ENCODE measurements at regions not wholly inside any gene's neighbourhood (a gene's known extent, or its start where the extent isn't known, plus 50 kb on each side); places are given as distances from the start of the nearest gene placed in this dataset.

DNA sequence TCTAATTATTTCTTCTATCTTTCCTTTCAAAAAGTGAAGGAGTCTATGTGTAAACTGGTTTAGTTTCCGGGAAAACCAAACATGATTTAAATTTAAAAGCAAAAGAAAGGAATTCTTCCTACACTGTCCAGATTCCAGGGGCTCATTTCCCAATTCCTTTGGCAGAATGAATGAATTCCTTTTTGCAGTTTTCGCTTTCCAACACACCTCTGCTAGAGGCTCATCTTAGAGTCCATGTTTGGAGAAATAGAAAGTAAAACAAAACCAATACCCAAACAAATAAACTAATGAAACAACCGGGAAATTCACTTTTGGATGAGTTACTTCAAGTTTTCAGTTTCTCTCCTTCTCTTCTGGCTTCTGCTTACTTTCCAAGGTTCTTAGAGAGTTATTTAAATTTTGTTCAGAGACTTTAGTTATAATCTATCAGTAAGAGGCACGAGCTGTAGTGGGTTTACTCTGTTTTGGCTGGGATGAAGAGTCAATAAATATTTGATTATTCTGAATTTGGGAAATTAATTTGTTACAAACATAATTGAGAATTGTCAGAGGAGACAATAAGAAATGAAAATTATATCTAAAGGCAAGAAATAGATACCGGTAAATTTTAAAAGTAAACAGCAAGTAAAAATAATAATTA, 365.0 kb upstream of the CDH9 start:
- H3K27me3 ChIP-seq (ENCODE audit: insufficient read depth, low read length) = no peaks in the 10 kb centered on the region
- H3K4me1 ChIP-seq (ENCODE audit: insufficient read depth, low read length) = no peaks in the 10 kb centered on the region
- H3K27ac ChIP-seq (ENCODE audit: low read depth, low read length) = no peak overlapping the region
- no peak for DNase-seq (ENCODE audit: insufficient read length, low spot score, missing footprints)
- no peaks in the 10 kb centered on the region for H4K20me1 ChIP-seq (ENCODE audit: insufficient read depth, low read length)
- H3K79me2 ChIP-seq (ENCODE audit: insufficient read depth, low read length) = no peaks in the 10 kb centered on the region
- peak overlapping the region; percentile 52 for H3K4me2 ChIP-seq (ENCODE audit: insufficient read depth, low read length)
- H3K9me3 ChIP-seq (ENCODE audit: low read depth, low read length) = no peaks in the 10 kb centered on the region
- no peaks in the 10 kb centered on the region for H3K36me3 ChIP-seq (ENCODE audit: insufficient read depth, low read length)
- peak overlapping the region; percentile 1 for H2AFZ ChIP-seq (ENCODE audit: low read length)
- H3K4me3 ChIP-seq (ENCODE audit: insufficient read depth, low read length) = peak overlapping the region; percentile 41
- TF ChIP-seq, protein P1, sequence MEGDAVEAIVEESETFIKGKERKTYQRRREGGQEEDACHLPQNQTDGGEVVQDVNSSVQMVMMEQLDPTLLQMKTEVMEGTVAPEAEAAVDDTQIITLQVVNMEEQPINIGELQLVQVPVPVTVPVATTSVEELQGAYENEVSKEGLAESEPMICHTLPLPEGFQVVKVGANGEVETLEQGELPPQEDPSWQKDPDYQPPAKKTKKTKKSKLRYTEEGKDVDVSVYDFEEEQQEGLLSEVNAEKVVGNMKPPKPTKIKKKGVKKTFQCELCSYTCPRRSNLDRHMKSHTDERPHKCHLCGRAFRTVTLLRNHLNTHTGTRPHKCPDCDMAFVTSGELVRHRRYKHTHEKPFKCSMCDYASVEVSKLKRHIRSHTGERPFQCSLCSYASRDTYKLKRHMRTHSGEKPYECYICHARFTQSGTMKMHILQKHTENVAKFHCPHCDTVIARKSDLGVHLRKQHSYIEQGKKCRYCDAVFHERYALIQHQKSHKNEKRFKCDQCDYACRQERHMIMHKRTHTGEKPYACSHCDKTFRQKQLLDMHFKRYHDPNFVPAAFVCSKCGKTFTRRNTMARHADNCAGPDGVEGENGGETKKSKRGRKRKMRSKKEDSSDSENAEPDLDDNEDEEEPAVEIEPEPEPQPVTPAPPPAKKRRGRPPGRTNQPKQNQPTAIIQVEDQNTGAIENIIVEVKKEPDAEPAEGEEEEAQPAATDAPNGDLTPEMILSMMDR (IDR thresholded peaks at IDR 0.05; ENCODE audit: extremely low read depth, low read depth, low read length) = no peak

DNA sequence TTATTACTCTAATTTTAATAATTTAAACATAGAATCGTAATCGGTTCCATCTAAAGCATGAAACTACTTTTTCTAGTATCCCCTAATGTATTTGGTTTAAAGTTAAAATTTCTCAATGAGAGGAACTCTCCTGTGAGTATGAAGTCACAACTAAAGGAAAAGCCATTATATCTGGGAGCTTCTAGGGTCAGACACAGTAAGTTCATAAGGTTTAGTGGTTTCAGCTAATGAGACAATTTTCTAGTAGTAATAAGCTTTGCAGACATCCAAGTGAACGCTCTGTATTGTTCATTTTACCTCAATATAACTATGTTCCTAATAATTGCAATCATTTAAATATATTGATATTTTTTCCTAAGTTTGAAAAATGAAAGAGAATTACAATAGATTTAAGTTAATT, 364.4 kb upstream of the CDH9 start:
- H3K9me3 ChIP-seq (ENCODE audit: low read depth, low read length) = no peaks in the 10 kb centered on the region
- H4K20me1 ChIP-seq (ENCODE audit: insufficient read depth, low read length) = no peaks in the 10 kb centered on the region
- H3K79me2 ChIP-seq (ENCODE audit: insufficient read depth, low read length) = no peaks in the 10 kb centered on the region
- H3K36me3 ChIP-seq (ENCODE audit: insufficient read depth, low read length) = no peaks in the 10 kb centered on the region
- TF ChIP-seq, protein P1 (IDR thresholded peaks at IDR 0.05; ENCODE audit: extremely low read depth, low read depth, low read length) = no peak
- H3K27ac ChIP-seq (ENCODE audit: low read depth, low read length) = no peak overlapping the region
- H3K4me1 ChIP-seq (ENCODE audit: insufficient read depth, low read length) = no peaks in the 10 kb centered on the region
- peak overlapping the region; percentile 52 for H3K4me2 ChIP-seq (ENCODE audit: insufficient read depth, low read length)
- H3K4me3 ChIP-seq (ENCODE audit: insufficient read depth, low read length) = no peak overlapping the region
- no peaks in the 10 kb centered on the region for H3K27me3 ChIP-seq (ENCODE audit: insufficient read depth, low read length)
- no peak for DNase-seq (ENCODE audit: insufficient read length, low spot score, missing footprints)
- H2AFZ ChIP-seq (ENCODE audit: low read length) = no peak overlapping the region

DNA sequence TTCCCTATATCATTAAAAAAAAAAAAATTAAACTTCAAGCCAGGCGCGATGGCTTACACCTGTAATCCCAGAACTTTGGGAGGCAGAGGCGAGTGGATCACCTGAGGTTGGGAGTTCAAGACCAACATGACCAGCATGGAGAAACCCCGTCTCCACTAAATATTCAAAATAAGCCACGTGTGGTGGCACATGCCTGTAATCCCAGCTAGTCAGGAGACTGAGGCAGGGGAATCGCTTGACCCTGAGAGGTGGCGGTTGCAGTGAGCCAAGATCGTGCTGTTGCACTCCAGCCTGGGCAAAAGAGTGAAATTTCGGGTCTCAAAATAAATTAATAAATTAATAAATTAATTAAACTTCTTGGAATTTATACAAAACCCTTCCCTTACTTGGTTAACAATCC, 358.6 kb upstream of the CDH9 start:
- Histone ChIP-seq H3K27ac (ENCODE audit: low read depth, low read length) (no peak overlapping the region), H3K79me2 (ENCODE audit: insufficient read depth, low read length) (no peaks in the 10 kb centered on the region), H3K4me3 (ENCODE audit: insufficient read depth, low read length) (no peak overlapping the region), H3K36me3 (ENCODE audit: insufficient read depth, low read length) (no peaks in the 10 kb centered on the region), H3K9me3 (ENCODE audit: low read depth, low read length) (no peaks in the 10 kb centered on the region), H3K4me2 (ENCODE audit: insufficient read depth, low read length) (no peak overlapping the region), H3K27me3 (ENCODE audit: insufficient read depth, low read length) (no peaks in the 10 kb centered on the region), H3K4me1 (ENCODE audit: insufficient read depth, low read length) (no peaks in the 10 kb centered on the region), H4K20me1 (ENCODE audit: insufficient read depth, low read length) (no peaks in the 10 kb centered on the region), H2AFZ (ENCODE audit: low read length) (no peak overlapping the region)
- DNase-seq (ENCODE audit: insufficient read length, low spot score, missing footprints) = no peak
- TF ChIP-seq, protein P1 (IDR thresholded peaks at IDR 0.05; ENCODE audit: extremely low read depth, low read depth, low read length) = no peak

DNA sequence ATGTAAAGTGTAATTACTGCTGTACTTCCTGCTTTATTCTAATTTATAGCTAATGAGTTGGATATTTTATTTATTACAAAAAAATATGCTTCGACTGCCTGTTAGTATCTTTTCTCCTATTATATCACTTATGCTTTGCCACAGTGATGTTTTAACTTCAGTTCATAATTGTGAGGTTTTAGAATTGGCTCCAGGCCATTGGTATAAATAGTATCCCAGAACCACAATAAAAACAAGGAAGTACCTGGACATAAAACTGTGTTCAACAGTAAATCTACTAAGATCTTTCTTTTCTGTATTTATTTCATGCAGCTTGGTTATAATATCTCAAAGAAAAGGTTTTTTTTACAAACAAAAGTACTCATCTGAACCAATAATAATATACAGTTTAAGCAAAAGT, 354.3 kb upstream of the CDH9 start:
- no peak for DNase-seq (ENCODE audit: insufficient read length, low spot score, missing footprints)
- Histone ChIP-seq H3K4me3 (ENCODE audit: insufficient read depth, low read length) (no peak overlapping the region), H3K9me3 (ENCODE audit: low read depth, low read length) (no peaks in the 10 kb centered on the region), H4K20me1 (ENCODE audit: insufficient read depth, low read length) (no peaks in the 10 kb centered on the region), H3K36me3 (ENCODE audit: insufficient read depth, low read length) (no peaks in the 10 kb centered on the region), H3K27ac (ENCODE audit: low read depth, low read length) (no peak overlapping the region), H3K27me3 (ENCODE audit: insufficient read depth, low read length) (no peaks in the 10 kb centered on the region), H2AFZ (ENCODE audit: low read length) (no peak overlapping the region), H3K4me2 (ENCODE audit: insufficient read depth, low read length) (no peak overlapping the region), H3K4me1 (ENCODE audit: insufficient read depth, low read length) (no peaks in the 10 kb centered on the region), H3K79me2 (ENCODE audit: insufficient read depth, low read length) (no peaks in the 10 kb centered on the region)
- TF ChIP-seq, protein P1 (IDR thresholded peaks at IDR 0.05; ENCODE audit: extremely low read depth, low read depth, low read length) = no peak

All from osteoblast (primary cell).